K562 (cell line): ENCODE measurements at regions not wholly inside any gene's neighbourhood (a gene's known extent, or its start where the extent isn't known, plus 50 kb on each side); places are given as distances from the start of the nearest gene placed in this dataset.

Experiments used
- BRD4 ChIP-seq: fragments of 200-600 bp; sonication (generic); IDR thresholded peaks from 2 replicates; pipeline ENCODE4 v1.6.1; 2017; ENCODE audit warnings: inconsistent platforms
- KHSRP ChIP-seq: fragments of 450-650 bp; IDR thresholded peaks from 2 replicates; pipeline ENCODE4 v1.6.1; 2017
- LARP7 ChIP-seq: fragments of 450-650 bp; IDR thresholded peaks from 2 replicates; pipeline ENCODE4 v1.6.1; 2016
- MIER1 ChIP-seq: fragments of 450-650 bp; IDR thresholded peaks from 2 replicates; pipeline ENCODE4 v1.6.1; 2016; ENCODE audit warnings: antibody characterized with exemption, mild to moderate bottlenecking, low read depth
- POLR2AphosphoS5 ChIP-seq: IDR thresholded peaks from 2 replicates; pipeline ENCODE4 v1.6.1; 2011; ENCODE audit warnings: mild to moderate bottlenecking, low read depth, low read length, moderate library complexity; ENCODE audit not compliant: control insufficient read depth, insufficient read depth
- PTBP1 ChIP-seq: fragments of 200-400 bp; formaldehyde crosslinking; IDR thresholded peaks from 2 replicates; pipeline ENCODE4 v1.6.1; 2017; ENCODE audit warnings: low read depth, low read length
- RNF2 ChIP-seq: sonication (generic); IDR thresholded peaks from 2 replicates; pipeline ENCODE4 v1.6.1; 2016
- SMC3 ChIP-seq: conservative IDR thresholded peaks from 2 replicates; pipeline ENCODE4 v1.6.1; 2011; ENCODE audit warnings: low read depth, low read length, improper control_type of control experiment; ENCODE audit not compliant: insufficient read depth
- TCF7L2 ChIP-seq: fragments of 150-350 bp; IDR thresholded peaks from 2 replicates; pipeline ENCODE4 v1.6.1; 2016; ENCODE audit warnings: low read depth, mild to moderate bottlenecking, low read length, moderate library complexity
- ZKSCAN3 ChIP-seq: fragments of 250-450 bp; sonication (Bioruptor Pico); IDR thresholded peaks from 2 replicates; pipeline ENCODE4 v1.4.0; 2020
- ZNF444 ChIP-seq: fragments of 250-450 bp; sonication (Bioruptor Pico); IDR thresholded peaks from 2 replicates; pipeline ENCODE4 v1.4.0; 2020; ENCODE audit warnings: mild to moderate bottlenecking, moderate library complexity
- TF ChIP-seq, protein P1 (sequence below): fragments of 250-450 bp; sonication (Bioruptor Pico); IDR thresholded peaks from 2 replicates; pipeline ENCODE4 v1.4.0; 2020; ENCODE audit warnings: mild to moderate bottlenecking
- TF ChIP-seq, protein P2 (sequence below): sonication (generic); formaldehyde crosslinking; IDR thresholded peaks from 2 replicates; pipeline ENCODE4 v1.4.0; 2020; ENCODE audit warnings: mild to moderate bottlenecking, missing genetic modification reagents
- TF ChIP-seq, protein P3 (sequence below): fragments of 450-650 bp; IDR thresholded peaks from one replicate; pipeline ENCODE4 v1.6.1; 2018; ENCODE audit warnings: mild to moderate bottlenecking, moderate library complexity; ENCODE audit not compliant: partially characterized antibody

DNA sequence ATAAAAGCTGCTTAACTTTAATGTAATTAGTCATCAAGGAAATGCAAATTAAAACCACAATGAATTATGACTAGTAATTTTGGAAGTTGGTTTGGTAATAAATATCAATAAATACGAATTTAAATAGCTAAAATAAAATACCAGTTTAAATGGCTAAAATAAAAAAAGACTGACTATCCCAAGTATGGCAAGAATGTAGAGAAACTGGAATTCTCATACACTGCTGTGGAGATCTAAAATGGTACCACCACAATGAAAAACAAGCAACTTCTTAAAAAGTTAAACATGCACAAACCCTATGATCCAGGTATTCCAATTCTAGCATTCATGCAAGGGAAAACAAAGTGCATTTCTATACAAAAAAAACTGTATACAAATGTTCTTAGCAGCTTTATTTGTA is 382.6 kb upstream of the NR5A2 start (continued):
- TF ChIP-seq ZKSCAN3 (CRISPR knock-in tag) (no peak), SMC3 (no peak), ZNF444 (CRISPR knock-in tag) (no peak), RNF2 (no peak), TCF7L2 (no peak), PTBP1 (no peak), KHSRP (no peak), POLR2AphosphoS5 (no peak), MIER1 (no peak), BRD4 (no peak), LARP7 (no peak)
- TF ChIP-seq, protein P1, sequence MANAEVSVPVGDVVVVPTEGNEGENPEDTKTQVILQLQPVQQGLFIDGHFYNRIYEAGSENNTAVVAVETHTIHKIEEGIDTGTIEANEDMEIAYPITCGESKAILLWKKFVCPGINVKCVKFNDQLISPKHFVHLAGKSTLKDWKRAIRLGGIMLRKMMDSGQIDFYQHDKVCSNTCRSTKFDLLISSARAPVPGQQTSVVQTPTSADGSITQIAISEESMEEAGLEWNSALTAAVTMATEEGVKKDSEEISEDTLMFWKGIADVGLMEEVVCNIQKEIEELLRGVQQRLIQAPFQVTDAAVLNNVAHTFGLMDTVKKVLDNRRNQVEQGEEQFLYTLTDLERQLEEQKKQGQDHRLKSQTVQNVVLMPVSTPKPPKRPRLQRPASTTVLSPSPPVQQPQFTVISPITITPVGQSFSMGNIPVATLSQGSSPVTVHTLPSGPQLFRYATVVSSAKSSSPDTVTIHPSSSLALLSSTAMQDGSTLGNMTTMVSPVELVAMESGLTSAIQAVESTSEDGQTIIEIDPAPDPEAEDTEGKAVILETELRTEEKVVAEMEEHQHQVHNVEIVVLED: no peak
- TF ChIP-seq, protein P2, sequence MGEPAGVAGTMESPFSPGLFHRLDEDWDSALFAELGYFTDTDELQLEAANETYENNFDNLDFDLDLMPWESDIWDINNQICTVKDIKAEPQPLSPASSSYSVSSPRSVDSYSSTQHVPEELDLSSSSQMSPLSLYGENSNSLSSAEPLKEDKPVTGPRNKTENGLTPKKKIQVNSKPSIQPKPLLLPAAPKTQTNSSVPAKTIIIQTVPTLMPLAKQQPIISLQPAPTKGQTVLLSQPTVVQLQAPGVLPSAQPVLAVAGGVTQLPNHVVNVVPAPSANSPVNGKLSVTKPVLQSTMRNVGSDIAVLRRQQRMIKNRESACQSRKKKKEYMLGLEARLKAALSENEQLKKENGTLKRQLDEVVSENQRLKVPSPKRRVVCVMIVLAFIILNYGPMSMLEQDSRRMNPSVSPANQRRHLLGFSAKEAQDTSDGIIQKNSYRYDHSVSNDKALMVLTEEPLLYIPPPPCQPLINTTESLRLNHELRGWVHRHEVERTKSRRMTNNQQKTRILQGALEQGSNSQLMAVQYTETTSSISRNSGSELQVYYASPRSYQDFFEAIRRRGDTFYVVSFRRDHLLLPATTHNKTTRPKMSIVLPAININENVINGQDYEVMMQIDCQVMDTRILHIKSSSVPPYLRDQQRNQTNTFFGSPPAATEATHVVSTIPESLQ (CRISPR knock-in tag): no peak
- TF ChIP-seq, protein P3, sequence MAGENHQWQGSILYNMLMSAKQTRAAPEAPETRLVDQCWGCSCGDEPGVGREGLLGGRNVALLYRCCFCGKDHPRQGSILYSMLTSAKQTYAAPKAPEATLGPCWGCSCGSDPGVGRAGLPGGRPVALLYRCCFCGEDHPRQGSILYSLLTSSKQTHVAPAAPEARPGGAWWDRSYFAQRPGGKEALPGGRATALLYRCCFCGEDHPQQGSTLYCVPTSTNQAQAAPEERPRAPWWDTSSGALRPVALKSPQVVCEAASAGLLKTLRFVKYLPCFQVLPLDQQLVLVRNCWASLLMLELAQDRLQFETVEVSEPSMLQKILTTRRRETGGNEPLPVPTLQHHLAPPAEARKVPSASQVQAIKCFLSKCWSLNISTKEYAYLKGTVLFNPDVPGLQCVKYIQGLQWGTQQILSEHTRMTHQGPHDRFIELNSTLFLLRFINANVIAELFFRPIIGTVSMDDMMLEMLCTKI: no peak
